ENCODE measurements at regions not wholly inside any gene's neighbourhood (a gene's known extent, or its start where the extent isn't known, plus 50 kb on each side); places are given as distances from the start of the nearest gene placed in this dataset.
"Not testable (repeated sequence)": the region's sequence is repeated elsewhere in the genome, so short reads cannot be mapped to it uniquely, and the experiment has no call there.

DNA sequence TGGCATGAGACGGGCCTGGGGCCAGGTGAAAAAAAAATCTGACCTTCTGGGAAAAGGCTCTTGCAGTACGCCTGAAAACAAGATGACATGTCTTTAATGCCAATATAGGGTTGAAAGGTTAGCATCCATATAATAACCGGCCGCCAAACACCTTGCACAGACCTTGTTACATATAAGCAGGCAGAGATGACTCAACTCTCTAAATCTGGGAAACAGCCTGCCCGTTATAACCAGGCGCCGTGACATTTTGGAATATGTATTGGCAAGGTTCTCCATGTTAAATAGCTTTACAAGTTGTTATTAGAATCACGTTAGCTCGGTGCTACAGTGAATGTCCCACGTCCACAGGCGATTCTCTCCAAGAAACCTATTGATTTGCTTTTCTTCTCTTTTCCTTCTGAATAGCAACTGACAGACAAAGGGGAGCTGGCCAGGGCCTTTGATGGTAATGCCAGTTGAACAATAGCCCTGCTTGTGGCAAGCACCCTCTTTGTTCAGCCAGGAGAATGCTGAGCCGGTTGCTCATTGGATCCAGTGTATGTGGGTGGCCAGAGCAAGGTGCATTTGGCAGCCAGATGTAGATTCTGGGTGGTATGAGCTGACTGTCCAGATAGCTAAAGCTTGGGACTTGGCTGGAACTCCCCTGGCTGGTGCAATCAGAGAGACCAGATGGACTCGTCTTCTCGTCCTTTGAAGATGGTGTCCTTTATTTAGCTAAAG lies 80.1 kb upstream of the AUTS2 start:
- DNase-seq = no peak

DNA sequence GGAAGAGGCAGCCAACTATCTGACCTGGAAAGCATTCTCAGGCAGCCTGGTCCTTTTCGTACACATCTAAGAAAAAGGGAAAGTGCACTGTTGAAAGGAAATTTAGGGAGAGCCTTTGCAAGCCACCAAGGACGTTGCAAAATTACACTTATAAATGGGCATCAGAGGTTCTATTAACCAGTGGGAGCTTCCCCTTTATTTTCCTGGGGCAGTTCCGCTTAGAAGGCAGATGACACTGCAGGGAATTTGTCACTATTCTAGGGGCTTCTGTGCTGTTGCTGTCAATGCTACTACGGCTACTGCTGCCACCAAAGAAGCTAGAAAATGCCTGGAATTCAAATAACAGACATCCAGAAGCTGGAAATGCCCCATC lies 79.6 kb upstream of the AUTS2 start:
- no peak for DNase-seq

DNA sequence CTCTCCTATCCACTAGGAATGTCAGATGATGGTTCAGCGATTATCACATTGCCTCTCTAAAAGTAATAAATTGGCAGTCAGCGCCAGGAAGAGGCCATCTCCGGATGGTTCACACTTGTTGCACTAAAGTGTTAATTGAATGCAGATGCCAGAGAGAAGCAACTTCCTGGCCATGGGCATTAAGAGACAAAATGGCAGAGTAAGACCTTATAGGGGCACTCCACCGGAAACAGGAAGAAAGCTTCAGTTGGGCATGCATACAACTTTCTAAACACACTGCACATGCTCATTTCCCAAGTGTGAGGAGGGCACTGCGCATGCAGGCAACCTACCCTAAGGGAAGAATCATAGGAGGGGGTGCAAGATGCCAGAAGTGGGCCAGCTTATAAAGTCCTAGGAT lies 71.7 kb upstream of the AUTS2 start:
- DNase-seq = no peak

DNA sequence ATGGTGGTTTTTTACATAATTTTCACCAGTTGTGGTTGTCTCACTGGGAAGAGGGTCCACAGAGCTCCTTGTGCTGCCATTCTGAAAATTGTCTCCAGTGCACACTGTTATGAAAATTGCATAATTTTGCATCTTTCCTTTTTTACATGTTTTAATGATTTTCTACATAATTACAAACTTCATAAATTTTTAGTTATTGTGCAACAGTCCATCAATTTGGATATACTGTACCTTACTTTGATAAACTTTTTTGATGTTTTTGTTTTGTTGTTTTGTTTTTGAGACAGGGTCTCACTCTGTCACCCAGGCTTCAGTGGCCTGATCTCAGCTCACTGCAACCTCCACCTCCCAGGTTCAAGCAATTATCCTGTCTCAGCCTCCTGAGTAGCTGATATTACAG lies 70.6 kb upstream of the AUTS2 start:
- DNase-seq = no peak

DNA sequence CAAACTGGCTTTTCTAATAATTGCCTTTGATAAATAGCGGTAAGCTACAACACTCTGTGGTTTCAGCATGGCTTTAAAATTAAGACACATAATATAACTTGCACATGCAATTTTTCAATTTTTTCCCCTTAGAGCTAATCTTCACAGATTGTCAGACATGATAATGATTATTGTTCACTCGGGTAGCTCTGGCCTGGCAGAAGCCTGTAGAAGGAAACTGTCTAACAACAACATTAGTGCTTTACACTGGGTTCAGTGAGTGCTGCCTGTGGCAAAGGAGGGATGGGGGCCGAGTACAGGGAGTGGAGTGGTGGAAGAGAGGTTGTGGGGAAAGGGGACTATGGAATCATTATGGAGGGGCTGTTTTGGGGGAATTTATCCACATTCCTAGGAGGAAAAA lies 67.2 kb upstream of the AUTS2 start:
- DNase-seq = no peak

DNA sequence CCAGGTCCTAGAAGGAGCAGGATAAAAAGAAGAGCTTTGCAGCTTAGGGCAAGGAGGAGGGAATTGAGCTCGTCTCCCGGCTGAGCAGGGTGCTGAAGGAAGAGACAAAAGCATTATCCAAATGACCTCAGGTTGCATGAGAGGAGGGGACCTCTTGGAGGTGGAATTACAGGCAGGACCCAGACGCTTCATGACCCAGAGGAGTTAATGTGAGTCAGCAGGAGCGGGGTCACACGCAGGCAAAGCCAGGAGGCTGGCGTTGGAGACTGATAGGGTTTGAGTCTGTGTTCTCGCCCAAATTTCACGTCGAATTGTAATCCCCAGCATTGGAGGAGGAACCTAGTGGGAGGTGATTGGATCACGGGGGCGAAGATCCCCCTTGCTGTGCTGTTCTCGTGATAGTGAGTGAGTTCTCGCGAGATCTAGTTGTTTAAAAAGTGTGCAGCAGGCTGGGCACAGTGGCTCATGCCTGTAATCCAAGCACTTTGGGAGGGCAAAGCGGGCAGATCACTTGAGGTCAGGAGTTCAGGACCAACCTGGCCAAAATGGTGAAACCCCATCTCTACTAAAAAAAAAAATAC lies 63.7 kb upstream of the AUTS2 start:
- no peak for DNase-seq

DNA sequence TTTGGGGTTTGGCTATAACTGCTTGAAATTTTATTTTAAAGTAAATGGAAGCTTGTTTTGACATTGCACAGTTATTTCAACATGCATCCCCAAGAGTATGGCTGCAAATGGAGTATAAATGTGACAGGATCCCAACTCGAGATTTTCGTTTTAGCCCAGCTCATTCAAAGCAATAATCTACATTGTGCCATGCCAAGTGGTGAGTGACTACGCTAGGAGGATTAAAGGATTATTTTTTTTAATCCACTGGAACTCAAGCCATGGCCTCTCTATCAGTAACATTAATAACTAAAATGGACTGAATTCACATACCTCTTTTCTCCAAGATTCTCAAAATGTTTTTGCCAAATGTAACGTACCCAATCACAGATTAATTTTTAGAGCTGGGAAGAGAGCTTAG lies 60.6 kb upstream of the AUTS2 start:
- DNase-seq = no peak

DNA sequence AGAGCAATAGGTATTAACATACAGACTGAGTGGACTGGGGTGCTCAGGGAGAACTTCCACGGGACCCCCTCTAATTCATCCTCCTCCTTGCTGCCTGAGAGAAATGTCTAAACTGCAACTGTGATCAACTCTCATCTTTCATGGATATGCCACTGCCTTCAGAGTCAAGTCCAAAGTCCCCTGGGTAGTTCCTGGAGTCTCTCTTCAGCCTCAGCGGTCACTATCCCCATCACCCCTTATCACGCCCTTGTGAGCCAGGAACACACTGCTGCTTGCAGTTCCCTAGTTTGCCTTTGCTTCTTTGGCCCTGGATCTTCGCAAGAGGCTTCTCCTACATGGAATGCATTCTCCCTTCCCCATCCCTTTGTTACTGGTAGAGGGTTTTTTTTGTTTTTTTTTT lies 58.7 kb upstream of the AUTS2 start:
- DNase-seq = no peak

DNA sequence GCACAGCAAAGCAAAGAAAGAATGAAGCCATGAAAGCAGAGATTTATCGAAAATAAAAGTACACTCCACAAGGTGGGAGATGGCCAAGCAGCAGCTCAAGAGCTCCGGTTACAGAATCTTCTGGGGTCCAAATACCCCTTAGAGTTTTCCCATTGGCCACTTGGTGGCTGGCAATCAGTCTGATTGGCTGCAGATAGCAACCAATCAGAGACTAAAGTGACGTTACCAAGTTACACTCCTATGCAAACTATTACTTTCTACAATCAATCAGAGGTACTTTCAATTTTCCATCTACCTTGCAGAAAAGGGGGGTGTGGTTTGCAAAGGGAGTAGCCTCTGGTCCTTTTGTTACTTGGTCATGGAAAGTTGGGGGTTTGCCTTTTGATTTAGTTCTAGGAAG lies 58.0 kb upstream of the AUTS2 start:
- DNase-seq = no peak

DNA sequence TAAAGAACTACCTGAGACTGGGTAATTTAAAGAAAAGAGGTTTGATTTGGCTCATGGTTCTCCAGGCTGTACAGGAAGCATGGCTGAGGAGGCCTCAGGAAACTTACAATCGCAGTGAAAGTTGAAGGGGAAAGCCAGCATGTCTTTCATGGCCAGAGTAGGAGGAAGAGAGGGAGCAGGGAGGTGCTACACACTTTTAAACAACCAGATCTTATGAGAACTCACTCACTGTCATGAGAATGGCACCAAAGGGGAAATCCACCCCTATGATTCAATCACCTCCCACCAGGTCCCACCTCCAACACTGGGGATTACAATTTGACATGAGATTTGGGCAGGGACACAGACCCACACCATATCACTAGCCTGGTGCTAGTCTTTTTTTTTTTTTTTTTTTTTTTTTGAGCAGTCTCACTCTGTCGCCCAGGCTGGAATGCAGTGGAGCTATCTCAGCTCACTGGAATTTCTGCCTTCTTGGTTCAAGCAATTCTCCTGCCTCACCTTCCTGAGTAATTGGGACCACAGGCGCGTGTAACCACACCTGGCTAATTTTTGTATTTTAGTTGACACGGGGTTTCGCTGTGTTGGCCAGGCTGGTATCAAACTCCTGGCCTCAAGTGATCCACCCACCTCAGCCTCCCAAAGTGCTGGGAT lies 56.4 kb upstream of the AUTS2 start:
- not testable (repeated sequence) for DNase-seq

DNA sequence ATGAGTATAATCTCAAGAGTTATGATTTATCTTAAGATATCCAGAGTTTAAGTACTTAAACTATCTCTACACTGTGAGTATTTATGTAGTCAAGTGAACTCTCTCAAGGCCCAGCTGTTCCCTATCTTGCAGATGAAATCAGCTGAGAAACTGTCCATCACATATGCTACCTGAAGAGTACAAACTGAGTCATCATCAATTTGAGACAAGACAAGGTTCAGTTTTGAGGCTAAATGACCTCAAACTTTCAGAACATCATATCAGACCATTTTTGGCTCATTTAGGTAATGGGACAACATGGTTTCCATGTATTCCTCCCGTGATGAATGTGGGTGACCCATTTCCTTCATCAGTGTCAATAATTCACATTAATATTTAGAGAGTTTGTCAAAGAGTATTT lies 53.1 kb upstream of the AUTS2 start:
- no peak for DNase-seq
